ENCODE measurements at regions not wholly inside any gene's neighbourhood (a gene's known extent, or its start where the extent isn't known, plus 50 kb on each side); places are given as distances from the start of the nearest gene placed in this dataset.

DNA sequence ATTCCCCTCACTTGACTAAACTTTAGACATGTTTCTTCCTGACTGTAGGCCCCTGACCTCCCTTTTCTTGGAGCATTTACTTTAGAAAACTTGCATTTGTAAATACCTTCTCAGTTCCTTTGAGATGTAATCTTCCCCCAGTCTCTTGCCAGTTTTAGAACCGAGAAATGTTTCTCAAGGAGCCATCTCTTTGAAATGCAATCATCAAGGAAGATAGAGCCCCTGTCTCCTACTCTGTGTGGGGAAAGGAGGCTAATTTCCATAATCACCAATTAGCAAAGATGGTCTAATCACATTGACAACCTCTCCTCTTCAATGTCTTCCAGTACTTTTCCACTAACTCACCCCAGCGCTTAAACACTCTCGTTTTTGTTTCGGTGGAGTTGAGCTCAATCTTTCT lies 70.0 kb upstream of the SMIM30 start:
- ATAC-seq: no peak
- no peak overlapping the region for H2AFZ ChIP-seq (ENCODE audit: control insufficient read depth, low read depth, low read length)
- BruUV-seq (replicated peaks): no TSS peak
- H3K79me2 ChIP-seq (ENCODE audit: control insufficient read depth, insufficient read depth, low read length): no peaks in the 10 kb centered on the region
- FAIRE-seq: no peak
- TF ChIP-seq ETV6 (conservative IDR thresholded peaks at IDR 0.05 in 1 of 2, IDR thresholded peaks at IDR 0.05 in 1 of 2; ENCODE audit: borderline replicate concordance in 1 of 2, low read depth in 1 of 2) (no peak), FOXM1 (IDR thresholded peaks at IDR 0.05; ENCODE audit: low read depth, low read length) (no peak), FOXK2 (IDR thresholded peaks at IDR 0.05) (no peak), RB1 (IDR thresholded peaks at IDR 0.05; ENCODE audit: borderline replicate concordance) (no peak), YY1 (IDR thresholded peaks at IDR 0.05; ENCODE audit: low read depth, low read length) (no peak), PML (IDR thresholded peaks at IDR 0.05; ENCODE audit: low read length) (no peak), BRCA1 (IDR thresholded peaks at IDR 0.05; ENCODE audit: low read depth, low read length) (no peak), RAD21 (IDR thresholded peaks at IDR 0.05; ENCODE audit: insufficient read depth, low read depth, low read length) (no peak)
- TF ChIP-seq, protein P1, sequence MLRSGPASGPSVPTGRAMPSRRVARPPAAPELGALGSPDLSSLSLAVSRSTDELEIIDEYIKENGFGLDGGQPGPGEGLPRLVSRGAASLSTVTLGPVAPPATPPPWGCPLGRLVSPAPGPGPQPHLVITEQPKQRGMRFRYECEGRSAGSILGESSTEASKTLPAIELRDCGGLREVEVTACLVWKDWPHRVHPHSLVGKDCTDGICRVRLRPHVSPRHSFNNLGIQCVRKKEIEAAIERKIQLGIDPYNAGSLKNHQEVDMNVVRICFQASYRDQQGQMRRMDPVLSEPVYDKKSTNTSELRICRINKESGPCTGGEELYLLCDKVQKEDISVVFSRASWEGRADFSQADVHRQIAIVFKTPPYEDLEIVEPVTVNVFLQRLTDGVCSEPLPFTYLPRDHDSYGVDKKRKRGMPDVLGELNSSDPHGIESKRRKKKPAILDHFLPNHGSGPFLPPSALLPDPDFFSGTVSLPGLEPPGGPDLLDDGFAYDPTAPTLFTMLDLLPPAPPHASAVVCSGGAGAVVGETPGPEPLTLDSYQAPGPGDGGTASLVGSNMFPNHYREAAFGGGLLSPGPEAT (IDR thresholded peaks at IDR 0.05; ENCODE audit: low read depth): no peak
- TF ChIP-seq, protein P2, sequence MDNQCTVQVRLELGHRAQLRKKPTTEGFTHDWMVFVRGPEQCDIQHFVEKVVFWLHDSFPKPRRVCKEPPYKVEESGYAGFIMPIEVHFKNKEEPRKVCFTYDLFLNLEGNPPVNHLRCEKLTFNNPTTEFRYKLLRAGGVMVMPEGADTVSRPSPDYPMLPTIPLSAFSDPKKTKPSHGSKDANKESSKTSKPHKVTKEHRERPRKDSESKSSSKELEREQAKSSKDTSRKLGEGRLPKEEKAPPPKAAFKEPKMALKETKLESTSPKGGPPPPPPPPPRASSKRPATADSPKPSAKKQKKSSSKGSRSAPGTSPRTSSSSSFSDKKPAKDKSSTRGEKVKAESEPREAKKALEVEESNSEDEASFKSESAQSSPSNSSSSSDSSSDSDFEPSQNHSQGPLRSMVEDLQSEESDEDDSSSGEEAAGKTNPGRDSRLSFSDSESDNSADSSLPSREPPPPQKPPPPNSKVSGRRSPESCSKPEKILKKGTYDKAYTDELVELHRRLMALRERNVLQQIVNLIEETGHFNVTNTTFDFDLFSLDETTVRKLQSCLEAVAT (IDR thresholded peaks at IDR 0.05): no peak
- SMC1A ChIA-PET (ENCODE audit: uncharacterized antibody, unreplicated experiment): no interaction called here
- H3K36me3 ChIP-seq (ENCODE audit: control insufficient read depth in 2 of 2, insufficient read depth in 2 of 2, low read length in 1 of 2): no peaks in the 10 kb centered on the region
- RAD21 ChIA-PET (ENCODE audit: unreplicated experiment): no interaction called here
- 23% methylated on average over 4 of the region's 4 CpGs for WGBS (ENCODE audit: insufficient coverage, insufficient replicate concordance, low lambda C conversion rate, missing lambda C conversion rate)
- CTCF ChIA-PET: no interaction called here
- H4K20me1 ChIP-seq (ENCODE audit: control insufficient read depth, insufficient read depth): no peaks in the 10 kb centered on the region
- POLR2A ChIA-PET: no interaction called here
- no peak for DNase-seq (ENCODE audit: low read depth, low spot score)
- no peaks in the 10 kb centered on the region for H3K4me1 ChIP-seq (ENCODE audit: control insufficient read depth, insufficient read depth, low read length)
- intact Hi-C loops (cut with micrococcal nuclease; ENCODE audit: unreplicated experiment): no loop called here
- no peak overlapping the region for H3K4me2 ChIP-seq (ENCODE audit: control insufficient read depth, insufficient read depth)
- H3K9ac ChIP-seq (ENCODE audit: control insufficient read depth, insufficient read depth, low read length): no peak overlapping the region
- in situ Hi-C loops (cut with MboI): no loop called here
- no peak overlapping the region for H3K27ac ChIP-seq (ENCODE audit: control insufficient read depth, insufficient read depth)
- no peak overlapping the region for H3K4me3 ChIP-seq
- H3K9me3 ChIP-seq (replicated peaks; ENCODE audit: control insufficient read depth, insufficient read depth, low read length): no peaks in the 10 kb centered on the region
- no peaks in the 10 kb centered on the region for H3K27me3 ChIP-seq (replicated peaks in 1 of 2; ENCODE audit: control insufficient read depth in 2 of 2, insufficient read depth in 2 of 2, low read length in 1 of 2)
